Cardiac septum (tissue), 1 donor: ENCODE measurements at regions not wholly inside any gene's neighbourhood (a gene's known extent, or its start where the extent isn't known, plus 50 kb on each side); places are given as distances from the start of the nearest gene placed in this dataset.

Experiments used
- DNase-seq: peaks from one replicate; pipeline ENCODE4 v3.0.0-alpha.2; 2020; ENCODE audit warnings: low spot score
- intact Hi-C: fragments of 100-400 bp; cut with DNase I; formaldehyde crosslinking; loops from one replicate; pipeline ENCODE4 v1.14.0; 2022
- donor health status: DM: no; HTN: no; CAD: no.

DNA sequence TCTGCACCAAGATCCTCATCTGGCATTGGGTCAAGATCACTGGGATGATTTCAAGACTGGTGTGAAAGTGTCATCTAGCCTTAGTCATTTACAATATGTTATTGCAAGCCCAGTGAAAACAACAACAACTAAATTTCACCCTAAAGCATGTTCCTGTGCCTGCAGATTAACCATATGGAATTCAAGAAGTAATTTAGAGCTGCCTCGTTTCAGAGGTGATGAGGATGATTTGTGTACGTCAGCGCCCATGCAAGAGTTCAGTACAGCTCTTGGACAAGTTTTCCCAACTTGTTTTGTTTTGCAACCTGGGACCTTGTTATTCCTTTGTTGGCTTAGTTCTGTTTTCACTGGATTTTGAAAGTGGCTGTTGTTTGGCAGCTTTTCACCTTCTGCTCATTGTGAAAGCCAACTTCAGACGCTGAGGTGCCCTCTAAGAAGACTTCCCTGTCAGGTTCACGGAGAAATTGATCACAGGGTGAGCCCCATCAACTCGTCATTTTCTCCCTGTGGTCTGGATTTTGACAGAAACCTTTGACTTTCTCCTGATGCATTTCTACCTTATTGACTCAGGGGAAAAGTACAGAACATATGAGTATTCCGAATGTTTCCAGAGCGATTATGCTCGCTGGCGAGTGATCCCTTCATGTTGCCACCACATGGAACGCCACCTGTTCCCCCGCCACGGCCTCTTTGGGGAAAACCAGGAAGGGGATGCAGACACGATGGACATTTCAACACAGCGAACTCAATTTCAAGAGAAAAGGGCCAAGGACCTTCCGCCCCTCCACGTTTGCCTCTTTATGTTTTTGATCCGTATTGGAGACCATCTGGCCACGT is 85.6 kb downstream of the FOXL1 start:
- DNase-seq, result no peak
- intact Hi-C loops, result no loop called here

DNA sequence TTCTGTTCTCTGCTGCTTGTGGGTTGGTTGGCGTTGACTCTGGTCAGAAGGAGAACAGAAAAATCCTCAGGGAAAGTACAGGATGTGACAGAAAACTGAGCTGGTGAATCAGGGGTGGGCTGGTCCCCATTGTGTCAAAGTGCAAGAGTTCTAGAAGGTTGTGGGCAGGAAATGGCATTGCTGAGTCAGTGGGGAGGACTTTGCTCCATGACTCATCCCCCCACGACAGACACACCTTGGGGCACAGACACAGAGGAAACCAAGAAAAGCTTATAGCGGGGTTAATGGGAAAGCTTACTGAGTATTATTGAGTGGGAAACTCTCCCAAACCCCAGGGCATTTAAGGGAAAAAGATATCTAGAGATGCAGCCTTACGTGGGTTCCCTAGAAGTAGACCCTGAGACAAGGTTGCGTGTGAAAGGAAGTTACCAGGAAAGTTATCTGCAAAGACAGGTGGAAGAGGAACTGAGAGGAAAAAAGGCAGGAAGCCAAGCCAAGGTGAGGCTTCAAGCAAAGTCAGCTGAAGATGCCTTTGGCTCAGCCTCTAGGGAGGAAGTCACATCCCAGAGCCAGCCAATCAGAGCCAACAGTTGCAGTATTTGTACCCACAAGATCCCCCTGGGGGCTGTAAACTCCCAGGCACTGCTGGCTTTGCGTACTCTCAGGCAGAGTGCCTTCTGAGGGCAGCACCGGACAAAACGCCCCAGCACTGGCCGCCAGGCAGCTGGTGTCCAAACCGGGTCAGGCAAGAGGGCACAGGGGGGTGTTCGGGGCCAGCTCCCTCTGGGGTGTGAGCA is 86.4 kb downstream of the FOXL1 start:
- intact Hi-C loops, result loop anchor here (5.0 kb wide), 1 partner anchor 87 kb away; the partner anchor contains the start of gene FOXL1
- DNase-seq, result no peak

DNA sequence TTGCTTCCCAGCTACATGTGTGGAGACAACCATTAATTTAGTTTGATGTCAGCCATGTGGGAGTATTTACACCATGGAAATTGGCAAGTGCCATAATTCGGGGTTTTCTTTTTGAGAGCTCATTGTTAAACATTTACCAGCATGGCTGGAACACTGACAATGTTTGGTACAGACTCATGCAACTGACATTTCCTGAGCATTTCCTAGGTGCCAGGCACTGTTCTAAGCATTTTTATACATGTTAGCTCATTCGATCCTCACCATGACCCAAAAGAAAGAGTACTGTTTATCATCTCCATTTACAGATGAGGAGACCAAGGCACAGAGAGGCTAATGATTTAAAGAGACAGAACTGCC is 86.9 kb downstream of the FOXL1 start:
- no peak for DNase-seq
- intact Hi-C loops, result loop anchor here (5.0 kb wide), 1 partner anchor 88 kb away; the partner anchor contains the start of gene FOXL1

DNA sequence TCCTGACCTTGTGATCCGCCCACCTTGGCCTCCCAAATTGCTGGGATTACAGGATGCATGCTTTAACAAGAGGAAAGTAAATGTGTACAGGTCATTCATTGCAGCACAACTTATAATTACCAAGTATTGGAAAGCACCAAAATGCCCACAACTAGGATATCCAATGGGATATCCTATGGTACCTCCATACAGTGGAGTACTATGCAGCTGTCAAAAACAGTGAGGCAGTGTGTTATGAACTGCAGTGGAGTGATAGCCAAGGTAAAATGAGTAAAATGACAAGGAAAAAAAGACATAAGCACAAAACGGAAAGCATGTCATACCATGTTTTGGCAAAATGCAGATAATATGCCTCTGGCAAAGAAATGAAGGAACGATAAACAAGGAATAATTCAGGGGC is 87.6 kb downstream of the FOXL1 start:
- intact Hi-C loops, result loop anchor here (5.0 kb wide), 1 partner anchor 89 kb away; the partner anchor contains the start of gene FOXL1

DNA sequence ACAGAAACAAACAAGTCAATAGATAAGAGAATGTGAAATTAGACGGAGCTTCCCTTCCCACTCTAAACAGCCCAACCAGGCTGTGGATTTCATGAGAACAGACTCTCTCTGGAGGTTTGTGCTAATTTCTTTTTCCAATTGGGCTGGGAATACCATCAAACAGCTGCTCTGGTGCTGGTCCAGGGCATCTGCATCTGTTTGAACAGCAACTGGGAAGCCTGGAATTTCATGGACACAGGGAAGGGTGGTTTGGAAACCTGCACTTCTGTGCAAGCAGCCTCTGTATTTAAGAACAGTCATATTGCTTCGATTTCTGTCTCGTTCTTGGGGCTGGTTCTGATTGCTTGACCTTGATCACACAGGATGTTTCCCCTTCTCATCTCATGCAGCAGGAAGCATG is 88.7 kb downstream of the FOXL1 start:
- no peak for DNase-seq
- intact Hi-C loops, result loop anchor here (5.0 kb wide), 1 partner anchor 90 kb away; the partner anchor contains the start of gene FOXL1

More for the DNA sequence above, 87.6 kb downstream of the FOXL1 start:
- no peak for DNase-seq

DNA sequence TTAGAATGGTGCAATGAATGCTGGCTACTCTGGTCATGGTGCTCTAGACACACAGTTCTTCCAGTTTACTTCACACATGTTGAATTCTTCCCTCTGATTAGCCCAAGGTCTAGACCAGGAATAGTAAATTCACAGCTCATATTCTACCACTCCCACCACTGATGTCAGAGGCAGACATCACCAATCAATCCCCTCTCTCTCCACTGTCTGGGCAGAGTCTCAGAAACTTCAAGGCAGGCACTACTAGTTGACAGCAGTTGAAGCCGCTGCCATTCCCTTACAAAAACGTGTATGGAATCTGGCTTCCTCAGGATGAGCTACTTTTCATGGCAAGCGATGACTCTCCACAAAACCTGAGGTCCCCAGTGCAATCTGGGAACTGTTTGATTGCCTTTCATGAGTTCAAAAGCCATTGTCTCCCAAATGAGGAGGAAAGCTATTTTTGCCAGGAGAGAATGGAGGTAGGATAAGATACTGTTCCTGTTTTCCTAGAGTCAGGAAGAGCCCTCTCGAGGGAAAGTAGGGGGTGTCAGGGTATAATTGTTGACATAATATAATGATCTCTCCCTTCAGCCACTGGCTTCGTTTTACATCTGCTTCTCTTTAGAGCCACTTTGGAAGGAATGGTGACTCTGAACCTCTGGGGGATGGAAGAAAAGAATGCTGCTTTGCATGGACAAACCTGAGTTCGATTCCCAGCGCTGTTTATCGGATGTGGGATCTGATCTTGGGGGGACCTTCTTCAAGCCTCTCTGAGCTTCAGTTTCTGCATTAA is 90.0 kb downstream of the FOXL1 start:
- DNase-seq, result no peak
- intact Hi-C loops, result loop anchor here (5.0 kb wide), 1 partner anchor 91 kb away; the partner anchor contains the start of gene FOXL1

DNA sequence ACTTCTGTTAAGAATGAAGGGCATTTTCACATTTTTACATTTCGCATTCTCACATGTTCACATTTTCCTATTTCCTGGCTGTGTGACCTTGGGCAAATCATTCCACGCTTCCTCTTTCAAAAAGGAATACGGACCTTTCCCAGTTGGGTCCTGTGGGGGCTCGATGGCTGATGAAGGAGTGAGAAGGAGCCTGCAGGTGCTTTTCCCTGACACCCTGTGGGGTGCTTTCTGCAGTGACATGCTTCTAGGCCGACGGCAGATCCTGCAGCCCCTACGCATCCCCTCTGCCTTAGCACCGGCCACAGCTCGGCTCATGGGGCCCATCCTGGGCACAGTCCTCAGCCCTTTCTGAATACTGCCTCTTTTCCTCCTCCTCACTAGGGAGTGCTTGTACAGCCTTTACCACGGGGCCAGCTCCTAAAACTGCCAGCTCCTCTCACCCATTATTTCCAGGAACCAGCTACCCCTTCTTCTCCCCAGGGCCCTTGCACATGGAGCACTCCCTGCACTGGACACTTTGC is 91.0 kb downstream of the FOXL1 start:
- no peak for DNase-seq
- intact Hi-C loops, result loop anchor here (5.0 kb wide), 1 partner anchor 92 kb away; the partner anchor contains the start of gene FOXL1

DNA sequence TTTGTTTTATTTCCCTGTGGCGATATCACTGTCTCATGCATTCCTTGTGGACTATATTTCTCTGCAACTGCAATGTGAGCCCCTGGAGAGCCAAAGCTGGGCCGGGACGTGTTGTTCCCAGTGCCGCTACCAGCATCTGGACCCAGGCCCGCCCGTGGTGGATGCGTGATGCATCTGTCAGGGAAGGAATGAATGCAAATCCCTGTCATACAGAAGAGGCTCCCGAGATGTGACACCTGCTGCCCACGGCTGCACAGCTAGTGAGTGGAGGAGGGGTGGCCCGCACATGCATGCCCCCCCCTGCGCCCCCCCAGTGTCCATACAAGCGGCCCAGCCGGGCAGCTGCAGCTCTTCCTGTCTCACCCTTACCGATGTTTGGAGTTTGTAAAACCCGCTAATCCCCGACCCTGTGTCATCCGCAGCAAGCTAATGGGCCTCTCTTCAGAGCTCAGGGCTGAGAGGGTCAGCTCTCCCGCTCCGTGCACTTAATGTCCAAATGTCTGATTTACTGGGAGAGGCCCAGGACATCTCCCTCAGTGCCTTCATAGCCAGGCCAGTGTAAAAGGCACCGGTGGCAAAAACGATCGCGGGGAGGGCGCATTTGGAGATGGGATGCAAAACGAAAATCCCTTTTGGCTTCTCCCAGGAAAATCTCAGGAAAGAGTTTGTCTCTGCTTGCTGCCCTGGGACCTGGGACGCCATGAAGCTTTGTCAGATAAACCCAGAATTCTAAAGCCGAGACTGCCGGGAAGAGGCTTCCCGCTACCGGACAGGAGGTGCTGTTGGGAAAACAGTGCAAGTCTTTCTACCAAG is 91.8 kb downstream of the FOXL1 start:
- no peak for DNase-seq
- intact Hi-C loops, result loop anchor here (5.0 kb wide), 2 partner anchors 82 to 93 kb away; partner anchors contain the start of gene FOXL1

DNA sequence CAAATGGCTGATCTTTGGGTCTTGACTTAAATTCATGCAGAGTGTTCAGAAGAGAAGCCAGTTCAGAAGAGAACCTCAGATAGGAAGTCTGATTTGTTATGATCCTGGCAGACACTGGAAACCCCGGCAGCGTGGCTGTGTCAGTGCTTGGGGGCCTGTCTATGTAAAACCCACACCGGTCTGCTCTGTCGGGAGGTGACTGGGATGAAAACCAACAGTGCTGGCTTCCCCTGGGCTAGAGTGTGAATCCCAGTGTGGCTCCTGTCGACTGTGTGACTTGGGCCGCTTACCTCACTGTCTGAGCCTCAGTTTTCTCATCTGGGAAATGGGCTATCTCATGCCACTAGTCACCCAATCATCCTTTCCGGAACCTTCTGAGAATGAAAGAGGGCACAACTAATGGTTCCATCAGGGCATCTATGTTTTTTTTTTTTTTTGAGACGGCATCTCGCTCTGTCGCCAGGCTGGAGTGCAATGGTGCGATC is 92.4 kb downstream of the FOXL1 start:
- no peak for DNase-seq
- intact Hi-C loops, result loop anchor here (5.0 kb wide), 1 partner anchor 82 kb away; no protein-coding TSS in a partner anchor

DNA sequence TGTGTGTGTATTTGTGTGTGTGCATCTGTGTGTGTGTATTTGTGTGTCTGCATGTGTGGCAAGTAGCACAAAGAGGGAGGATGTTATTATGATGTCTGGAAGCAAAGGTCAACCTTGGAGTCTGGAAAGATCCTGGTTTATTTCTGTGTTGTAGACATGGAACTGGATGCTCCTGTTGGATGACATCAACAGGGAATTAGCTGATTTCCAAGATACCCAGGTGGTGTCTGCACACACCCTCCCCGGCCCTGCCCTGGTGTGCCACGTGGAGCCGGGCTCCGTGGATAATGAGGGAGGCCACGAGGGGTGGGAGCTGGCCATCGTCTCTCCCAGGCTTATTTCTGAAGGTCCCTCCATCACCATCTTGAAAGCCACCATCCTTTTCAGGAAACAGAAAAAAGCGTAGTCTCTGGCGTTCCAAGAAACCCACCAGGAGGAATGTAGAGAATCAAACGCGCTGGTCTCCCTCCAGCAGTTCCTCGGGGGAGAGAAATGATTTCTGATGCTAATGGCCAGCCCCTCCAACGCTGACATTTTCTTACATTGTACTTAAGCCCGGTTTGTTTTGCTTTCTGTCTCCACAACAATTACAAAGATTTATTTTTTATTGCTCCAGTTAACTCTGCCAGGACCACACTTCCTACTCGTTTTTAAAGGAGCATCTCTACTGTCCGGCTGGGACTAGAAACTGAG is 93.3 kb downstream of the FOXL1 start:
- DNase-seq, result no peak
- intact Hi-C loops, result loop anchor here (5.0 kb wide), 1 partner anchor 81 kb away; no protein-coding TSS in a partner anchor

DNA sequence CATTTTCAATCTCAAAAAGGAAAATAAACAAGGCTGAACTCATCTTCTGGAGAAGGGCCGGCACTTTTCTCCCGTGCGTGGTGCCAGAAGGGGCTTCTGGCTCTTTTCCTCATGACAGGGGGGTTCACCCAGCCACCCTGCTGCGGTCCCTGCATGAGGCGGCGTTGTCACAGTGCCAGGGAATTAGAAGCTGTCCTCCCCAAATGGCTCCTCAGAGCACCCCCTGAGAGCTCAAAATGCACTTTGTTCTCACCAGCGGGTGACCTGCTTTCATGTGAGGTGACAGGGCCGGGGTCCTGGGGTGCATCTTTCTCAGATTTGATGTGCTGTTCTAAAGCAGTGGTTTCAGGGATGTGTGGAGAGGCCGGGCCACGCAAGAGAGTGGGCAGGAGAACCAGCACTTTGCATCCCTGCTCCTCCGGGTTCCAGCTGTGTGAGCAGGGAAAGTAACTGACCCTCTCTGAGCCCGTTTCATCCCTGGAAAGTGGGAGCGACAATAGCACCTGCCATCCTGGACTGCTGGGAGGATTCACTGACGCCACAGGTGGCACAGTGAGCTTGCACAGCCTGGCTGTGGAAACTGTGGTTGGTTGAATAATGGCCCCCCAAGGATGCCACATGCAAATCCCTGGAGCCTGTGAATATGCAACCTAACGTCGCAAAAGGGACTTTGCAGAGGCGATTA is 94.0 kb downstream of the FOXL1 start:
- DNase-seq, result no peak
- intact Hi-C loops, result loop anchor here (5.0 kb wide), 1 partner anchor 80 kb away; no protein-coding TSS in a partner anchor

DNA sequence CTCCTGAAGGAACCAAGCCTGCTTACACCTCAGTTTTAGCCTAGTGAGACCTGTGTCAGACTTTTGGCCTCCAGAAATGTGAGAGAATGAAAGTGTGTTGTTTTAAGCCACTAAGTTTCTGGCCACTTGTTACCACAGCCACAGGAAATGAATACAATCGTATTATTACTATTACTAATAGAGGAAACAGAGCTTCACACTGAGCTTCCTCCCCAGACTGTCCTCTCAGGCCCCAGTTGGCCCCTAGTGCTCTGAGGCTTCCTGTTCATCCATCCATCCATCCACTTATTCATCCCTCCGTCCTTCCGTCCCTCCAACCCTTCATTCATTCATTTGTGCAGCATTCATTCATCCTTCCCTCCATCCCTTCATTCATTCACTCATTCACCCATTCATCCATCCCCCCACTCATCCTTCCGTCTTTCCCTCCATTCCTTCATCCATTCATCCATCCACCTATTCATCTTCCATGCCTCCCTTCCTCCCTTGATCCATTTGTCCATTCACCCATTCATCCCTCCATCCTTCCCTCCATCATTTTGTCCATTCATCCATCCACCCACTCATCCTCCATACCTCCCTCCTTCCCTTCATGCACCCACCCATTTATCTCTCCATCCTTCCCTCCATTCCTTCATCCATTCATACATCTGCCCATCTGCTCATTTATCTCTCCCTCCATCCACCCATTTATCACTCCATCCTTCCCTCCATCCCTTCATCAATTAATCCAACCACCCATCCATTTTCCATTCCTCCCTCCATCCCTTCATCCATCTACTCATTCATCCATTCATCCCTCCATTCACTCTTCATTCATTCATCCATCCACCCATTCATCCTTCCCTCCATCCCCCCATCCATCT is 95.0 kb downstream of the FOXL1 start:
- intact Hi-C loops, result loop anchor here (5.0 kb wide), 1 partner anchor 79 kb away; no protein-coding TSS in a partner anchor
- DNase-seq, result no peak

DNA sequence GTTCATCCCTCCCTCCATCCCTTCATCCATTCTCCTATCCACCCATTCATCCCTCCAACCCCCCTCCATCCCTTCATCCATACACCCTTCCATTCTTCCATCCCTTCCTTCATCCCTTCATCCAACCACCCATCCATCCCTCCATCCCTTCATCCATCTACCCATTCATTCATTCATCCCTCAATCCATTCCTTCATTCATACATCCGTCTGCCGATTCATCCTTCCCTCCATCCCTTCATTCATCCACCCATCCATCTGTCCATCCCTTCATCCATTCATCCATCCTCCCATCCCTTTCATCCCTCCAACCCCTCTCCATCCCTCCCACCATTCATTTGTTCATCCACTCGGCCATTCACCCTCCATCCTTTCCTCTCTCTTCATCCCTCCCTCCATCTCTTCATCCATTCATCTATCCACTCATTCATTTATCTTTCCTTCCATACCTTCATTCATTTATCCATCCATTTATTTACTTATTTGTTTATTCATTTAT is 95.7 kb downstream of the FOXL1 start:
- no peak for DNase-seq
- intact Hi-C loops, result loop anchor here (5.0 kb wide), 1 partner anchor 78 kb away; no protein-coding TSS in a partner anchor

DNA sequence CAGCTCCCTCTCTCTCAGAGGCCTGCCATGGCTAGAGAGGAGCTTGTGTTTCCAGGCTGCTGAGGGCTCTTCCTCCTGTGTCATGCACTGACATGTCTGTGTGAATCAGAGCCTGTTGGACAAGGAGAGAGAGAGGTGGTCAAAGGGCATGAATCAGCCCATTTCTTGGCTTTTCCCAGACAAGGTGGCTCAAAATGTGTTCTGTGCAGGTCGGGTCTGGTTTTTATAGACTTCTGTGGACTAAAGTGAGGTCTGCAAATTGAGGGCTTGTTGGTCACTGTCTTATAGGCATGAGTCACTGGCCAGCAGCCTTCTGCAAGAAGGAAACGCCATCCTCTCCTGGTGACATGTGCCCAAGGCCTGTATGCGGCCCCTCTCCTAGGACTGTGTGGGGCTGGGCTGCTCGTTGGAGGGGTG is 97.9 kb downstream of the FOXL1 start:
- intact Hi-C loops, result no loop called here
- no peak for DNase-seq

DNA sequence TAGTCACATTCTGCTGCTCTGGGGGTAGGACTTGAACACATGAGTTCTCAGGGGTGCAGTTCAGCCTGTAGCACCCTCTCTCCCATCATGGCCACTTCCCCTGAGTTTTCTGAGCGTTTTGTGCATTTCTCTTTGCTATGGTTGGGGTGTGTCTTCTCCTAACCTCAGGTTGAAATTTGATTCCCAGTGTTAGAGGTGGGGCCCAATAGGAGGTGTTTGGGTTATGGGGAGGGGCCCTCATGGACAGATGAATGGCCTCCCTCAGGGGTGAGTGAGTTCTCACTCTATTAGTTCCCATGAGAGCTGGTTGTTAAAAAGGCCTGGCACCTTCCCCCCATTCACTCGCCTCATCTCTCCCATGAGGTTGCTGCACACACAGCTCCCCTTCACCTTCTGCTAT is 101.1 kb downstream of the FOXL1 start:
- no peak for DNase-seq
- intact Hi-C loops, result no loop called here

DNA sequence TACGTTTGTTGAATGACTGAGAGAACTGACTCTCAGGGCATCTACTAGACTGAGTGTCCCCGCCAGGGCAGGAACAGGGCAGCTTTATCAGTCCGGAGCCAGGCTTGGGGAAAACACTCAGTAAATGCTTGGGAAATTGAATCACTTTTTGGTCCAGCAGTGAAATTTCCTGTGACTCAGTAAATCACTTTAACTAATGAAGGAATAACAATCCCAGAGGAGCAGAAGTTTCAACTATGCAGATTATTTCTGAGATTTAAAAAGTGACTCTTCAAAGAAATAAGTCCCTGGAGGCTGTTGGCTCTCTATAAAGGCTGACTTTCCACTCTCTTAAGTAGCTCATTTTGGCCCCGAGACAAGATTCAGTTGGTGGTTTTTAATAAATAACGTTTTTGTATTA is 101.8 kb downstream of the FOXL1 start:
- intact Hi-C loops, result no loop called here
- no peak for DNase-seq
